ENCODE measurements at regions not wholly inside any gene's neighbourhood (a gene's known extent, or its start where the extent isn't known, plus 50 kb on each side); places are given as distances from the start of the nearest gene placed in this dataset.

- H4K20me1 ChIP-seq (replicated peaks; ENCODE audit: control insufficient read depth, extremely low read depth, insufficient read depth, low read length) = no peaks in the 10 kb centered on the region
- H3K27me3 ChIP-seq (ENCODE audit: control insufficient read depth in 2 of 2, insufficient read depth in 2 of 2, low read length in 2 of 2) = no peaks in the 10 kb centered on the region
- H3K27ac ChIP-seq (ENCODE audit: insufficient read depth, low read depth, low read length) = no peak overlapping the region
- BruUV-seq (replicated peaks) = no TSS peak
- ChIA-PET POLR2A (no interaction called here), CTCF (no interaction called here)
- no peaks in the 10 kb centered on the region for H3K4me1 ChIP-seq (ENCODE audit: control insufficient read depth, extremely low read depth, insufficient read depth, low read length)
- no peaks in the 10 kb centered on the region for H3K9me3 ChIP-seq (replicated peaks; ENCODE audit: control insufficient read depth, insufficient read depth, low read length)
- intact Hi-C loops (cut with micrococcal nuclease) (no loop called here), dilution Hi-C loops (cut with MboI; ENCODE audit: extremely low pct_ligation_motif_present, low sequenced_read_pairs) (no loop called here)
- H3K36me3 ChIP-seq (ENCODE audit: control insufficient read depth in 2 of 2, extremely low read depth in 1 of 2, insufficient read depth in 2 of 2, low read length in 2 of 2) = no peaks in the 10 kb centered on the region
- no peak overlapping the region for H2AFZ ChIP-seq (ENCODE audit: low read depth, low read length)
- H3K4me2 ChIP-seq (ENCODE audit: insufficient read depth, low read length) = no peak overlapping the region
- H3K79me2 ChIP-seq (ENCODE audit: control insufficient read depth, insufficient read depth, low read length) = no peaks in the 10 kb centered on the region
- no peaks in the 10 kb centered on the region for H3K9me1 ChIP-seq (replicated peaks; ENCODE audit: control insufficient read depth, extremely low read depth, insufficient read depth, low read length)
- FAIRE-seq (no peak), DNase-seq (ENCODE audit: low read depth, low spot score) (no peak)
- no peak overlapping the region for H3K9ac ChIP-seq (replicated peaks; ENCODE audit: extremely low read depth, insufficient read depth, low read length)
- H3K4me3 ChIP-seq (replicated peaks in 1 of 3; ENCODE audit: insufficient read depth in 1 of 3, low read depth in 1 of 3, low read length in 3 of 3) = no peak overlapping the region
- TF ChIP-seq FOS (IDR thresholded peaks at IDR 0.05; ENCODE audit: borderline replicate concordance, insufficient read depth, low read length) = no peak
- no peak for TF ChIP-seq MAX (IDR thresholded peaks at IDR 0.05; ENCODE audit: insufficient read depth, insufficient read length)
- TF ChIP-seq POLR2AphosphoS5 (IDR thresholded peaks at IDR 0.05; ENCODE audit: insufficient read depth, low read depth, low read length) = no peak
- TF ChIP-seq EZH2 (IDR thresholded peaks at IDR 0.05; ENCODE audit: borderline replicate concordance, low read depth, low read length, severe bottlenecking) = no peak
- TF ChIP-seq GATA2 (IDR thresholded peaks at IDR 0.05; ENCODE audit: insufficient read depth, insufficient read length, low read depth, low read length) = no peak
- TF ChIP-seq POLR2A (IDR thresholded peaks at IDR 0.05; ENCODE audit: low read depth, low read length) = no peak
- TF ChIP-seq MYC (IDR thresholded peaks at IDR 0.05; ENCODE audit: low read depth, low read length) = no peak
- no peak for TF ChIP-seq JUN (IDR thresholded peaks at IDR 0.05; ENCODE audit: borderline replicate concordance, insufficient read depth, insufficient read length, low read depth)
- TF ChIP-seq CTCF (IDR thresholded peaks at IDR 0.05; ENCODE audit: extremely low read depth in 1 of 2, insufficient read depth in 1 of 2, low read depth in 1 of 2, low read length in 2 of 2) = no peak
Measured at GRCh38 chr3:96705895-96706294, 108.5 kb upstream of the EPHA6 start.

Measured in endothelial cell of umbilical vein (primary cell).